ENCODE measurements at regions not wholly inside any gene's neighbourhood (a gene's known extent, or its start where the extent isn't known, plus 50 kb on each side); places are given as distances from the start of the nearest gene placed in this dataset.

DNA sequence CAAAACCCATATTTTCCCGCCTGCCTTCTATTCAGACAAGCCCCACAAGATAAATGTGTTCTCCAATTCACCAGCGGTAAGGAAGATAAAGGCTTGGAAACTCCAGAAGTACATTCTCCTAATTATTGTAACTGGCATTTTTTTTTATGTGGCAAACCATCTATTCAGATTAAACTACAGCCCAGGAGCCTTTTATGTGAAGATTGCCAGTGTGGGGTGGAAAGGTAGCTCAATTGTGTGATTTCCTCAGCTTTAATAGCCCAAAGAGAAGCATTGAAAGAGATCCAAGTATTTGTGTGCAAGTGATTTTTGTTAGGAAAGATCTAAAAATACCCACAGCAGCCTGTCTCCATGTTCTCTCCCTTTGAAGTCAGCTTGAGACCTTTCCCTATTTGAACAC, 451.4 kb upstream of the CCL2 start:
- peaks cover 0 to 6% of the 10 kb centered on the region in 2 donors for H3K4me1 ChIP-seq
- no peaks in the 10 kb centered on the region for H3K9me3 ChIP-seq
- no peaks in the 10 kb centered on the region for H3K27me3 ChIP-seq
- no peak overlapping the region for H3K4me3 ChIP-seq (replicated peaks in 1 of 3)
- no peak for DNase-seq
- H3K36me3 ChIP-seq, result no peaks in the 10 kb centered on the region
- 76 to 78% methylated on average over 2 of the region's 2 CpGs for WGBS, 2 donors
- H3K27ac ChIP-seq, result no peak overlapping the region
- intact Hi-C loops (cut with DNase I), result no loop called here
- TF ChIP-seq, protein P1, sequence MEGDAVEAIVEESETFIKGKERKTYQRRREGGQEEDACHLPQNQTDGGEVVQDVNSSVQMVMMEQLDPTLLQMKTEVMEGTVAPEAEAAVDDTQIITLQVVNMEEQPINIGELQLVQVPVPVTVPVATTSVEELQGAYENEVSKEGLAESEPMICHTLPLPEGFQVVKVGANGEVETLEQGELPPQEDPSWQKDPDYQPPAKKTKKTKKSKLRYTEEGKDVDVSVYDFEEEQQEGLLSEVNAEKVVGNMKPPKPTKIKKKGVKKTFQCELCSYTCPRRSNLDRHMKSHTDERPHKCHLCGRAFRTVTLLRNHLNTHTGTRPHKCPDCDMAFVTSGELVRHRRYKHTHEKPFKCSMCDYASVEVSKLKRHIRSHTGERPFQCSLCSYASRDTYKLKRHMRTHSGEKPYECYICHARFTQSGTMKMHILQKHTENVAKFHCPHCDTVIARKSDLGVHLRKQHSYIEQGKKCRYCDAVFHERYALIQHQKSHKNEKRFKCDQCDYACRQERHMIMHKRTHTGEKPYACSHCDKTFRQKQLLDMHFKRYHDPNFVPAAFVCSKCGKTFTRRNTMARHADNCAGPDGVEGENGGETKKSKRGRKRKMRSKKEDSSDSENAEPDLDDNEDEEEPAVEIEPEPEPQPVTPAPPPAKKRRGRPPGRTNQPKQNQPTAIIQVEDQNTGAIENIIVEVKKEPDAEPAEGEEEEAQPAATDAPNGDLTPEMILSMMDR (IDR thresholded peaks at IDR 0.05), result no peak
- TF ChIP-seq POLR2A (IDR thresholded peaks at IDR 0.05), result no peak

DNA sequence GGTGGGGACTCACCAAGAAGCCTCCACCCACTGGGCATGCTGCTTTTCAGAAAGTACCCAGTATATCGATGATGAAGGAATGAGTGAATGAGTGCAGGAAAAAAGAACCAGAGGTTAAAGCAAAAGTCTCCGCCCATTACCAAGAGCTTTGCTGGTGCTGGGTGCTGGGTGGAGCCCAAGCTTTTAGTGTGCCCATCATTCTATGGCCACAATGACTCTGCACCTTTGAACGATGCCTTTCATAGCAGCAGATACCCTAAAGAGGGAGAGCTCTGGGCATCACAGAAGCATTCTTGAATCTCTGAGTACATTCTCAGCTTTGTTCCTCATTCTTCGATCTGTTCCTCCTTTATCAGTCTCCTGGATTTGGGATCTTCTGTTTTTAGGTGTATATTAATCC, 450.7 kb upstream of the CCL2 start:
- Histone ChIP-seq H3K27me3 (no peaks in the 10 kb centered on the region), H3K9me3 (no peaks in the 10 kb centered on the region), H3K36me3 (no peaks in the 10 kb centered on the region), H3K4me3 (replicated peaks in 1 of 3) (no peak overlapping the region), H3K4me1 (peaks cover 0 to 6% of the 10 kb centered on the region in 2 donors), H3K27ac (no peak overlapping the region)
- TF ChIP-seq, protein P1 (IDR thresholded peaks at IDR 0.05), result no peak
- intact Hi-C loops (cut with DNase I), result no loop called here
- no peak for DNase-seq
- 81 to 90% methylated on average over 4 of the region's 4 CpGs for WGBS, 2 donors

DNA sequence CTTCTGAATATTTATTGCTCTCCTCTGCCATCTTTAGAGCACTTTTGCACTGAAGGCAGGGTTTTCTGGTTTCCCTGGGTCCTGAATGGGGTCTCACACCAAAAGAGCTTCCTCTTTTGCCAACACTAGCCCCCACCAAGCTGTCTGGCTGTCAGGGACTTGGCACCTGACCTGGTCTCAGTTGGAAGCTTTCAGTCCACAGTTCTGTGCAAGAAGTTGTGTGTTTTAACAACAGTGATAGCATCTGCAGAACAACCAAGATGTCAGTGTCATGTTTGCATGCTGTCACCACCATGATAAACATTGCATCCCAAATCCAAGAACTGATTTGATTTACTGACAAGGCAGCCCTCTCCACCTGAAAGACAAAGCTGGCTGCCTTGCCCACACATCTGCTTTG, 448.5 kb upstream of the CCL2 start:
- Histone ChIP-seq H3K27ac (no peak overlapping the region), H3K4me1 (peaks cover 0 to 6% of the 10 kb centered on the region in 2 donors), H3K4me3 (replicated peaks in 1 of 3) (no peak overlapping the region), H3K27me3 (no peaks in the 10 kb centered on the region), H3K36me3 (no peaks in the 10 kb centered on the region), H3K9me3 (no peaks in the 10 kb centered on the region)
- intact Hi-C loops (cut with DNase I), result no loop called here
- DNase-seq, result no peak
- TF ChIP-seq, protein P1 (IDR thresholded peaks at IDR 0.05), result no peak
- TF ChIP-seq POLR2A (IDR thresholded peaks at IDR 0.05), result no peak

DNA sequence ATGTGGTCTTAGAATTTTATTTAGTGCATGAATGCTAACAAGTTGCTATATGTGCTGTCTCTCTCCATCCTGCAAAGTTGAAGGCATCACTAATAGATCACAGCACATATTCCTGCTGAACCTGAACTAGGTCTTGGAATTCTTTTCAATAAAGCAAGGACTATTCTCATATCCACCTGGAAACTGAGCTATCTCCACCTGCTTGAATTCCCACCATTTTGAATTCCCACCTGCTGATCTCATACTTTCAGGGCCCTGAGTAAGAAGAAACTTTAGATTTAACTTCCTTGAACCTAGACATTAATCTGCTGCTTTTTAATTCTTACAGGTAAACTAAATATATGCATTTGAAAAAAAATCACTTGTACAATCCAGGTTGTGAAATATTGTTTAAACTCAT, 445.3 kb upstream of the CCL2 start:
- intact Hi-C loops (cut with DNase I), result no loop called here
- DNase-seq, result no peak
- H3K4me3 ChIP-seq (replicated peaks in 1 of 3), result no peak overlapping the region
- no peaks in the 10 kb centered on the region for H3K4me1 ChIP-seq
- TF ChIP-seq POLR2A (IDR thresholded peaks at IDR 0.05), result no peak
- TF ChIP-seq, protein P1 (IDR thresholded peaks at IDR 0.05), result no peak
- no peak overlapping the region for H3K27ac ChIP-seq
- H3K27me3 ChIP-seq, result no peaks in the 10 kb centered on the region
- no peaks in the 10 kb centered on the region for H3K36me3 ChIP-seq
- no peaks in the 10 kb centered on the region for H3K9me3 ChIP-seq

DNA sequence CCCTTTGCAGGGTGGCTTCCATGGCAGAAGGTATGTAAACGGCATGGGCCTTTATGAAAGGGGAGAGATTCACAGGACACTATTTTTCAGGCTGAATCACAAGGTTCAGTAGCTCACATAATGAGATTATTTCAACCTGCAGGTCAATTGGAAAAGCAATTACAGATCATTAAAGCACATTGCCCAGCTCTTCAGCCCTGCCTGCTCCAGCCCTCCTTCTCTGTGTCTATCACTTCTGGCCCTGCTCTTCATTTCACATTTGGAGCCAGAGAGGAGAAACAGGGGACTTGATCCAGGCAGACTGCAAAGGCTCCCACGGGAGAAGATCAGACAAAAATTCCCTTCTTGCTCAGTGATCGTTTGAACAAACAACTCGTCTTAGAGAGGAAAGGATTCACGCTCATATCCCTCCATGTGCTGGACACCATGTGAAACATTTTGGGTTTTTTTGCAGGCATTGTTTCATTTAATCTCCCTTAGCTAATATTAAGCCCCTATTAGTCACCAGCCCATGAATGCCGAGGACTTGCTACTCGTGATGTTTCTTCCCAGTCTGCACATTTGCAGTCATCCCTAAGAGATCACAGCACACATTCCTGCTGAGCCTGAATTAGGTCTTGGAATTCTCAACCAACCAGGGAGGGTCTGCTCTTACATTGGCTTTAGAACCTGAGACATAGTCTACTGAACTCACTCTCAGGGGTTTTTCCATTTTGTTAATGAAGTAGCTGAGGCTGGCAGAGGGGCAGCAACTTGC, 443.9 kb upstream of the CCL2 start:
- intact Hi-C loops (cut with DNase I), result no loop called here
- Histone ChIP-seq H3K4me1 (no peaks in the 10 kb centered on the region), H3K4me3 (replicated peaks in 1 of 3) (no peak overlapping the region), H3K36me3 (no peaks in the 10 kb centered on the region), H3K9me3 (no peaks in the 10 kb centered on the region), H3K27me3 (no peaks in the 10 kb centered on the region), H3K27ac (no peak overlapping the region)
- no peak for DNase-seq
- 37 to 54% methylated on average over 7 of the region's 7 CpGs for WGBS, 2 donors
- TF ChIP-seq, protein P1 (IDR thresholded peaks at IDR 0.05), result no peak
- TF ChIP-seq POLR2A (IDR thresholded peaks at IDR 0.05), result no peak
